Subcutaneous abdominal adipose tissue (tissue), 5 donors: ENCODE measurements at regions not wholly inside any gene's neighbourhood (a gene's known extent, or its start where the extent isn't known, plus 50 kb on each side); places are given as distances from the start of the nearest gene placed in this dataset.
"Not testable (repeated sequence)": the region's sequence is repeated elsewhere in the genome, so short reads cannot be mapped to it uniquely, and the experiment has no call there.

ENCODE experiments used
- H3K27ac ChIP-seq: one replicate; pipeline ENCODE4 v1.7.0; 2013; ENCODE audit warnings: low read depth, mild to moderate bottlenecking, inconsistent platforms, low read length, moderate library complexity
- H3K27me3 ChIP-seq, 5 donors: one replicate each; pipeline ENCODE4 v1.7.0; 2013; ENCODE audit warnings: low read length in 5 of 5, inconsistent platforms in 1 of 5; ENCODE audit not compliant: control insufficient read depth in 5 of 5, insufficient read depth in 4 of 5
- H3K36me3 ChIP-seq, 5 donors: one replicate each; pipeline ENCODE4 v1.7.0; 2013; ENCODE audit warnings: low read length in 5 of 5; ENCODE audit not compliant: control insufficient read depth in 5 of 5, insufficient read depth in 5 of 5
- H3K4me1 ChIP-seq, 5 donors: one replicate each; pipeline ENCODE4 v1.7.0; 2013; ENCODE audit warnings: low read length in 5 of 5, mild to moderate bottlenecking in 3 of 5, moderate library complexity in 1 of 5; ENCODE audit not compliant: control insufficient read depth in 5 of 5, insufficient read depth in 5 of 5
- H3K4me3 ChIP-seq, 5 donors: one replicate each; pipeline ENCODE4 v1.7.0; 2013; ENCODE audit warnings: low read length in 5 of 5, low read depth in 1 of 5
- H3K9ac ChIP-seq, 5 donors: one replicate each; pipeline ENCODE4 v1.7.0; 2013; ENCODE audit warnings: low read length in 5 of 5, mild to moderate bottlenecking in 4 of 5, moderate library complexity in 3 of 5
- H3K9me3 ChIP-seq, 5 donors: one replicate each; pipeline ENCODE4 v1.7.0; 2013; ENCODE audit warnings: low read length in 5 of 5; ENCODE audit not compliant: control insufficient read depth in 5 of 5
- donor health status: healthy.
- donor health status: healthy.
- donor health status: healthy.
- donor health status: healthy.
- donor health status: healthy.

DNA sequence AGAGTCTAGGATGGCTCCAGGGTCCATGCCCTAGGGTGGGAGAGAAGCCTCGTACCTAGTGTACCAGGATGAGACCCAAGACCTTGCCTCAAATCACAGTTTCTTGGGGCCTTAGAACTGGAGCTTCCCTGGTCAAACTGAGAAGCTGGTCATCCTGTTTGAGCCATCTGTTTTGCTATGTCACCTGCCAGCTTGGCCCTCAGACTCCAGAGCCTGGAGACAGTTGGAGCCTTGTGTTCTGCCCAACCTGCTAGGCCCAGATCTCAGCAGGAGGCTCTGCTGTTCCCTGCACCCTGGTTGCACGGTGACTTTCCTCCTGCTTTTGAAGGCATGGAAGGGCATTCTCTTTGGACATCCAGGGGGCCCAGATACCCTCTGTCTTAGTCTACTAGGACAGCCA lies 206.3 kb upstream of the ATP6AP2 start:
- Histone ChIP-seq H3K9me3 (peaks cover 6 to 20% (median 18%) of the 10 kb centered on the region in 5 donors), H3K9ac (no peak overlapping the region), H3K4me3 (no peak overlapping the region), H3K36me3 (no peaks in the 10 kb centered on the region), H3K27me3 (peaks cover 3 to 18% (median 14%) of the 10 kb centered on the region in 5 donors), H3K27ac (no peak overlapping the region), H3K4me1 (no peaks in the 10 kb centered on the region)

- H3K36me3 ChIP-seq, result no peaks in the 10 kb centered on the region
- H3K4me3 ChIP-seq, result no peak overlapping the region
- H3K27me3 ChIP-seq, result peaks cover 3 to 21% (median 13%) of the 10 kb centered on the region in 5 donors
- no peak overlapping the region for H3K27ac ChIP-seq
- no peak overlapping the region for H3K9ac ChIP-seq
- H3K9me3 ChIP-seq, result peaks cover 6 to 17% (median 14%) of the 10 kb centered on the region in 5 donors
- peaks cover 0 to under 1% (median 0%) of the 10 kb centered on the region in 5 donors for H3K4me1 ChIP-seq
These were observed 207.1 kb upstream of the ATP6AP2 start for GRCh38 chrX:40373641-40374040.

DNA sequence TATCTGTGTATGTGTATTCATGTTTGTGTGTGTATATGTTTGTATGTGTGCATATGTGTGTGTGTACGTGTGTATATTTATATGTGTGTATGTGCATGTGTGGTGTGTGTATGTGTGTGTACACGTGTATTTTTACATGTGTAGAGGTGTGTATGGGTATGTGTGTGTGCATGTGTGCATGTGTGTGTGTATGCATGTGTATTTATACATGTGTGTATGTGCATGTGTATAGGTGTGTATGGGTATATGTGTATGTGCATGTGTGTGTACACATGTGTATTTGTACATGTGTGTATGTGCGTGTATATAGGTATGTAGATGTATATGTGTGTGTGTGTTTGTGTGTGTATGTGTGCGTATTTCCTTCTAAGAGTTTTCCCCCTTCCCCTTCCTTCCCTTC lies 207.7 kb upstream of the ATP6AP2 start:
- Histone ChIP-seq H3K36me3 (no peaks in the 10 kb centered on the region), H3K9me3 (peaks cover 5 to 13% (median 12%) of the 10 kb centered on the region in 5 donors), H3K27me3 (peaks cover 3 to 23% (median 13%) of the 10 kb centered on the region in 5 donors), H3K4me1 (peaks cover 0 to 2% (median 0%) of the 10 kb centered on the region in 5 donors), H3K9ac (no peak overlapping the region), H3K27ac (no peak overlapping the region), H3K4me3 (no peak overlapping the region)

DNA sequence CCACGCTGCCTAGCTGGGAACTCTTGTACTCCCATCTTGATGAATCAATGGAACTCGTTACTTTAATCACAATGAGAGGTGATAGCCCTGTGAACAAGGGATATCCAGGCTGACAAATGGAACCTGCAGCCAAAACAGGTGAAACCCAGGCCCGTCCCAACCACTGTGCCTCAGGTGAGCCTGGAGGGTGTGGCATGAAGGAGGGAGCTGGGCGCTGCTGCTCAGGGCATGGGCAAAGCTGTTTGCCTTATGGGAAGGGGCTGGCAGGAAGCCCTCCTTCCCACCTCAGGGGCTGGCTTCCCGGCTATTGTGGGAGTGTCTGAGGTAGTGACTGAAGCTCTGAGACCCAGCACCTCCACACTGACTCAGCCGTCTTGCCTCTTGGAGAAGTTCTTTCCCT lies 209.4 kb upstream of the ATP6AP2 start:
- Histone ChIP-seq H3K36me3 (no peaks in the 10 kb centered on the region), H3K4me1 (peaks cover 0 to 2% (median 0%) of the 10 kb centered on the region in 5 donors), H3K9ac (no peak overlapping the region)

GRCh38 chrX:40368611-40369061 lies 212.1 kb upstream of the ATP6AP2 start:
- no peak overlapping the region for H3K9ac ChIP-seq
- H3K27ac ChIP-seq, result no peak overlapping the region
- H3K4me3 ChIP-seq, result no peak overlapping the region
- H3K36me3 ChIP-seq, result no peaks in the 10 kb centered on the region
- H3K9me3 ChIP-seq, result peaks cover 7 to 18% (median 8%) of the 10 kb centered on the region in 5 donors
- H3K27me3 ChIP-seq, result peaks cover 3 to 18% (median 15%) of the 10 kb centered on the region in 5 donors
- peaks cover 0 to 2% (median 0%) of the 10 kb centered on the region in 5 donors for H3K4me1 ChIP-seq

More for the DNA sequence above, 209.4 kb upstream of the ATP6AP2 start:
- peaks cover 0 to 8% (median 3%) of the 10 kb centered on the region in 5 donors for H3K9me3 ChIP-seq
- H3K4me3 ChIP-seq, result no peak overlapping the region
- H3K27ac ChIP-seq, result no peak overlapping the region
- H3K27me3 ChIP-seq, result peaks cover 3 to 23% (median 13%) of the 10 kb centered on the region in 5 donors

GRCh38 chrX:40366661-40367060 lies 214.1 kb upstream of the ATP6AP2 start:
- H3K9ac ChIP-seq, result no peak overlapping the region
- H3K4me1 ChIP-seq, result peaks cover 0 to 2% (median 0%) of the 10 kb centered on the region in 5 donors
- no peaks in the 10 kb centered on the region for H3K36me3 ChIP-seq
- H3K27ac ChIP-seq, result no peak overlapping the region
- peaks cover 3 to 15% (median 13%) of the 10 kb centered on the region in 5 donors for H3K27me3 ChIP-seq
- no peak overlapping the region for H3K4me3 ChIP-seq
- H3K9me3 ChIP-seq, result peaks cover 7 to 18% (median 8%) of the 10 kb centered on the region in 5 donors

- not testable (repeated sequence) for H3K27me3 ChIP-seq, H3K4me3 ChIP-seq, H3K36me3 ChIP-seq, H3K27ac ChIP-seq, H3K4me1 ChIP-seq, H3K9ac ChIP-seq
- H3K9me3 ChIP-seq, result peaks cover 7 to 32% (median 8%) of the 10 kb centered on the region in 5 donors
These were observed 218.5 kb upstream of the ATP6AP2 start for GRCh38 chrX:40362291-40362690.

DNA sequence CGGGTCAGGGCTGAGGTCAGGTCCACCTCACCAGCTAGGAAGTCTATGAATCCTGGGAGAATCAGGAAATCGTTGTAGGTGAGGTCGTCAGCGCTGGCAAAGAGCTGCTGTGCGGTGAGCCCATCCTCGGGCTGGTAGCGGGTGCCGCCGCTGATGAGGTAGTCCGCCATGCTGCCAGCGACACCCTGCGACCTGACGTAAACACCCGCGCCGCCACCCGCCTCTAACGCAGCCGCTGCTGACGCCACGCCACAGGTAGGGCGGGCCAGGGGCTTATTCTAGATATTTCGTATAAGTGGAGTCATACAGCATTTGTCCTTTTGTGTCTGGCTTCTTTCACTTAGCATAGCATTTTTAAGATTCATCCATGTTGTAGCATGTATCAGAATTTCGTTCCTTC lies 220.2 kb upstream of the ATP6AP2 start:
- H3K9ac ChIP-seq, result no peak overlapping the region
- H3K9me3 ChIP-seq, result peaks cover under 1 to 25% (median 2%) of the 10 kb centered on the region in 5 donors
- no peak overlapping the region for H3K4me3 ChIP-seq
- peaks cover 0 to 5% (median 2%) of the 10 kb centered on the region in 5 donors for H3K27me3 ChIP-seq
- H3K27ac ChIP-seq, result no peak overlapping the region
- no peaks in the 10 kb centered on the region for H3K4me1 ChIP-seq
- H3K36me3 ChIP-seq, result no peaks in the 10 kb centered on the region

GRCh38 chrX:40359593-40359992 lies 221.2 kb upstream of the ATP6AP2 start:
- no peaks in the 10 kb centered on the region for H3K36me3 ChIP-seq
- H3K4me1 ChIP-seq, result no peaks in the 10 kb centered on the region
- no peak overlapping the region for H3K9ac ChIP-seq
- H3K27me3 ChIP-seq, result peaks cover 0 to 5% (median 0%) of the 10 kb centered on the region in 5 donors
- H3K4me3 ChIP-seq, result no peak overlapping the region
- H3K27ac ChIP-seq, result no peak overlapping the region
- H3K9me3 ChIP-seq, result peaks cover 0 to 19% (median 0%) of the 10 kb centered on the region in 5 donors

DNA sequence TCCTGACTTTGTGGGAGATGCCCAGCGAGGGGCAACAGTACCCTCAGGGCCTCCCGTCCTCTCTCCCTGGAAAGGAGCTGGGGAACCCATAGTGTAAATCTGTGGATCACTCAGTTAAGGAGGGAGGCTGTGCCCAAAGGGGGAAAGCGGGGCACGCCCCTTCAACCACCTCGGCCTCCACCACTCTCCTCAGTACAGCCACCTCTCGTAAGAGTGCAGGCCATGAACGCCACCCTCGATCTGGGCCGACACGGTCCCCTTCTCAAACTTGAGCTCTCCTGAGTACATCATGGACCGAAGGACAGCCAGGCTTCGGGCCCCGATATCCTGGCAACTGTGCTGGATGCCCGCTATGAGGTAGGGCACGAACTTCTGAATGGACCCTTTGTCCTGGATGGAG lies 221.8 kb upstream of the ATP6AP2 start:
- H3K4me3 ChIP-seq, result no peak overlapping the region
- no peak overlapping the region for H3K9ac ChIP-seq
- no peaks in the 10 kb centered on the region for H3K4me1 ChIP-seq
- peaks cover 0 to 13% (median 0%) of the 10 kb centered on the region in 5 donors for H3K9me3 ChIP-seq
- H3K27me3 ChIP-seq, result peaks cover 0 to 2% (median 0%) of the 10 kb centered on the region in 5 donors
- no peak overlapping the region for H3K27ac ChIP-seq
- H3K36me3 ChIP-seq, result no peaks in the 10 kb centered on the region
